Coronary artery (tissue), 2 donors: ENCODE measurements at regions not wholly inside any gene's neighbourhood (a gene's known extent, or its start where the extent isn't known, plus 50 kb on each side); places are given as distances from the start of the nearest gene placed in this dataset.

Source experiments
- DNase-seq: peaks from one replicate; pipeline ENCODE4 v3.0.0-alpha.2; 2017; ENCODE audit warnings: low spot score
- H3K27ac ChIP-seq, 2 donors: fragments of 200-600 bp; sonication (generic); one replicate each; pipeline ENCODE4 v1.5.1; 2016 to 2019
- H3K4me3 ChIP-seq: fragments of 200-600 bp; sonication (generic); 2 replicates; pipeline ENCODE4 v1.5.1; 2016; ENCODE audit warnings: mild to moderate bottlenecking, moderate library complexity
- TF ChIP-seq, protein P1 (sequence below): fragments of 200-600 bp; sonication (generic); IDR thresholded peaks from one replicate; pipeline ENCODE4 v1.5.1; 2019; ENCODE audit warnings: antibody characterized with exemption

GRCh38 chr20:20875716-20876115, 163.3 kb upstream of the RALGAPA2 start:
- TF ChIP-seq, protein P1, sequence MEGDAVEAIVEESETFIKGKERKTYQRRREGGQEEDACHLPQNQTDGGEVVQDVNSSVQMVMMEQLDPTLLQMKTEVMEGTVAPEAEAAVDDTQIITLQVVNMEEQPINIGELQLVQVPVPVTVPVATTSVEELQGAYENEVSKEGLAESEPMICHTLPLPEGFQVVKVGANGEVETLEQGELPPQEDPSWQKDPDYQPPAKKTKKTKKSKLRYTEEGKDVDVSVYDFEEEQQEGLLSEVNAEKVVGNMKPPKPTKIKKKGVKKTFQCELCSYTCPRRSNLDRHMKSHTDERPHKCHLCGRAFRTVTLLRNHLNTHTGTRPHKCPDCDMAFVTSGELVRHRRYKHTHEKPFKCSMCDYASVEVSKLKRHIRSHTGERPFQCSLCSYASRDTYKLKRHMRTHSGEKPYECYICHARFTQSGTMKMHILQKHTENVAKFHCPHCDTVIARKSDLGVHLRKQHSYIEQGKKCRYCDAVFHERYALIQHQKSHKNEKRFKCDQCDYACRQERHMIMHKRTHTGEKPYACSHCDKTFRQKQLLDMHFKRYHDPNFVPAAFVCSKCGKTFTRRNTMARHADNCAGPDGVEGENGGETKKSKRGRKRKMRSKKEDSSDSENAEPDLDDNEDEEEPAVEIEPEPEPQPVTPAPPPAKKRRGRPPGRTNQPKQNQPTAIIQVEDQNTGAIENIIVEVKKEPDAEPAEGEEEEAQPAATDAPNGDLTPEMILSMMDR: no peak
- no peak for DNase-seq
- H3K4me3 ChIP-seq: no peak overlapping the region
- H3K27ac ChIP-seq: no peak overlapping the region

GRCh38 chr20:20872428-20872827, 160.0 kb upstream of the RALGAPA2 start:
- no peak for DNase-seq
- no peak overlapping the region for H3K4me3 ChIP-seq
- H3K27ac ChIP-seq: no peak overlapping the region
- TF ChIP-seq, protein P1: no peak

- TF ChIP-seq, protein P1: no peak
- H3K27ac ChIP-seq: no peak overlapping the region
- no peak overlapping the region for H3K4me3 ChIP-seq
- DNase-seq: no peak
These were observed 156.8 kb upstream of the RALGAPA2 start for GRCh38 chr20:20869161-20869775.

GRCh38 chr20:20864351-20865096, 152.1 kb upstream of the RALGAPA2 start:
- DNase-seq: no peak
- Histone ChIP-seq H3K27ac (no peak overlapping the region), H3K4me3 (no peak overlapping the region)
- TF ChIP-seq, protein P1: no peak

DNA sequence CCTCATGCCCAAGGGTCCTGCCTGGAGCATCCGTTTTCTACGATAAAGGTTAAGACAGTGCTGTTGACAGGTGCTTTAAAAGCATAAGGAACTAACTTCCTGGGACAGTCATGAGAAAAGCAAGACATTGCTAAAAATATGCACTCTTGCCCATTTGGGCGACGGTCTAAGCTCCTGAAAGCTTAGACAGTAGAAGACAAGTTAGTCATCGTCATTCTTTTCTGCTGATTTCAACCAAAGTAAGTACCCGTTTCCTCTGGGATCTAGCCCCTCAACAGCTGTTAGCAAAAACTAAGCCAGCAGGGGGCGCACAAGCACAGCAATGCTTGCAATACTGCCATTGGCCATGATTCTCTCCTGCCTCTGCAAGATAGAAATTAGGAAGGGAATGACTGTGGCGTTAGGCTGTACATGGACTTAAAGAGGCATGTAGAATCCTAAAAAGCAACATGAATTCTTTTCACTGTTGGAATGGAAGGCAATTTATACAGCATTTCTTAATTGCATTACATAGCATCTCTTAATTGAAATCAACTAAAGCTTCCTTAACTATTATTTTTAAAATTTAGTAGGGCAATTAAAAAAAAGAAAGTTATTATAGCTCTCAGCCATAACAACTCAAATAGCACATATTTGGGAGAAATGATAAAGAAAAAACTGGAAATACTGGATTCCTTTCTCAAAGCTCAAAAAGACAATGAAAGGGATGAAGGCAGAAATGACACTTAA, 147.8 kb upstream of the RALGAPA2 start:
- no peak overlapping the region for H3K4me3 ChIP-seq
- TF ChIP-seq, protein P1: peak; percentile 79
- peak; percentile 79 for DNase-seq
- no peak overlapping the region for H3K27ac ChIP-seq

- no peak for DNase-seq
- TF ChIP-seq, protein P1: no peak
- Histone ChIP-seq H3K27ac (no peak overlapping the region), H3K4me3 (no peak overlapping the region)
These were observed 147.1 kb upstream of the RALGAPA2 start for GRCh38 chr20:20859510-20859909.
